ENCODE measurements at regions not wholly inside any gene's neighbourhood (a gene's known extent, or its start where the extent isn't known, plus 50 kb on each side); places are given as distances from the start of the nearest gene placed in this dataset.

GRCh38 chr9:127559247-127559680, 52.8 kb upstream of the STXBP1 start:
- H3K27ac ChIP-seq (ENCODE audit: insufficient read depth, low read length) = peak overlapping the region; percentile 89
- 0 out of 3 replicates have a peak overlapping the region, but pooled peaks have one; percentile 8 for H2BK15ac ChIP-seq (ENCODE audit: low read depth, low read length)
- H3K9me3 ChIP-seq (ENCODE audit: control insufficient read depth, insufficient read depth, low read length) = no peaks in the 10 kb centered on the region
- H4K20me1 ChIP-seq (ENCODE audit: insufficient read depth, low read length) = peaks cover 90% of the 10 kb centered on the region
- no peaks in the 10 kb centered on the region for H3K27me3 ChIP-seq (ENCODE audit: control insufficient read depth, insufficient read depth, low read length)
- in situ Hi-C loops (cut with MboI; ENCODE audit: low sequenced_read_pairs) = no loop called here
- H3K23ac ChIP-seq (ENCODE audit: low read depth, low read length) = peak overlapping the region; percentile 93
- H2BK120ac ChIP-seq (ENCODE audit: low read depth, low read length) = peak overlapping the region; percentile 79
- ChIA-PET POLR2A (ENCODE audit: unreplicated experiment) (no interaction called here), CTCF (no interaction called here)
- peaks cover 72% of the 10 kb centered on the region for H3K4me1 ChIP-seq (ENCODE audit: control insufficient read depth, insufficient read depth, low read length)
- peak overlapping the region; percentile 68 for H3K9ac ChIP-seq (ENCODE audit: low read depth, low read length)
- ATAC-seq (ENCODE audit: low read depth) = no peak
- intact Hi-C loops (cut with micrococcal nuclease) = no loop called here
- BruUV-seq (replicated peaks) = no TSS peak
- H2AK5ac ChIP-seq (ENCODE audit: low read depth, low read length) = peak overlapping the region; percentile 91
- peak overlapping the region; percentile 77 for H4K91ac ChIP-seq (ENCODE audit: insufficient read depth, low read depth, low read length)
- peak overlapping the region; percentile 38 for H4K5ac ChIP-seq (ENCODE audit: low read depth, low read length)
- H2BK5ac ChIP-seq (ENCODE audit: low read depth, low read length, poor library complexity, severe bottlenecking) = peak overlapping the region; percentile 94
- DNase-seq = no peak
- TF ChIP-seq, protein P1, sequence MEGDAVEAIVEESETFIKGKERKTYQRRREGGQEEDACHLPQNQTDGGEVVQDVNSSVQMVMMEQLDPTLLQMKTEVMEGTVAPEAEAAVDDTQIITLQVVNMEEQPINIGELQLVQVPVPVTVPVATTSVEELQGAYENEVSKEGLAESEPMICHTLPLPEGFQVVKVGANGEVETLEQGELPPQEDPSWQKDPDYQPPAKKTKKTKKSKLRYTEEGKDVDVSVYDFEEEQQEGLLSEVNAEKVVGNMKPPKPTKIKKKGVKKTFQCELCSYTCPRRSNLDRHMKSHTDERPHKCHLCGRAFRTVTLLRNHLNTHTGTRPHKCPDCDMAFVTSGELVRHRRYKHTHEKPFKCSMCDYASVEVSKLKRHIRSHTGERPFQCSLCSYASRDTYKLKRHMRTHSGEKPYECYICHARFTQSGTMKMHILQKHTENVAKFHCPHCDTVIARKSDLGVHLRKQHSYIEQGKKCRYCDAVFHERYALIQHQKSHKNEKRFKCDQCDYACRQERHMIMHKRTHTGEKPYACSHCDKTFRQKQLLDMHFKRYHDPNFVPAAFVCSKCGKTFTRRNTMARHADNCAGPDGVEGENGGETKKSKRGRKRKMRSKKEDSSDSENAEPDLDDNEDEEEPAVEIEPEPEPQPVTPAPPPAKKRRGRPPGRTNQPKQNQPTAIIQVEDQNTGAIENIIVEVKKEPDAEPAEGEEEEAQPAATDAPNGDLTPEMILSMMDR (conservative IDR thresholded peaks at IDR 0.05; ENCODE audit: low read depth, low read length) = no peak
- no peak for TF ChIP-seq RCOR1 (IDR thresholded peaks at IDR 0.05; ENCODE audit: insufficient replicate concordance, low read length)
- TF ChIP-seq RFX5 (IDR thresholded peaks at IDR 0.05; ENCODE audit: low read depth, low read length) = no peak
- no peak for TF ChIP-seq POLR2A (IDR thresholded peaks at IDR 0.05; ENCODE audit: low read depth, low read length)
- TF ChIP-seq NFE2L2 (IDR thresholded peaks at IDR 0.05; ENCODE audit: low read depth, low read length) = no peak
- TF ChIP-seq SMC3 (IDR thresholded peaks at IDR 0.05; ENCODE audit: low read depth, low read length) = no peak
- peak overlapping the region; percentile 88 for H3K14ac ChIP-seq (replicated peaks; ENCODE audit: low read depth, low read length)
- H3K4me3 ChIP-seq (ENCODE audit: insufficient read depth, low read depth, low read length) = no peak overlapping the region
- peak overlapping the region; percentile 81 for H2AK9ac ChIP-seq (replicated peaks; ENCODE audit: low read depth, low read length, poor library complexity)
- peak overlapping the region; percentile 9 to 91; a peak in 3 of 4 replicates for H4K8ac ChIP-seq (ENCODE audit: low read depth in 2 of 2, low read length in 2 of 2)
- H3K79me1 ChIP-seq (ENCODE audit: low read depth in 1 of 2, low read length in 2 of 2) = peaks cover 6 to 76% of the 10 kb centered on the region in 2 experiments
- WGBS, 2 experiments (ENCODE audit: extremely low coverage in 2 of 2, insufficient read length in 1 of 2) = no CpG with 5 or more reads among the region's 5 CpGs
- peaks cover 41% of the 10 kb centered on the region for H3K36me3 ChIP-seq (ENCODE audit: control insufficient read depth, insufficient read depth, low read length)
- H2AFZ ChIP-seq (replicated peaks; ENCODE audit: low read length, poor library complexity) = peak overlapping the region; percentile 13
- dilution Hi-C loops (cut with HindIII; ENCODE audit: low sequenced_read_pairs, unreplicated experiment) = no loop called here
- H2BK20ac ChIP-seq (ENCODE audit: low read depth, low read length) = peak overlapping the region; percentile 22; the same call in 1 of the 2 replicates
- peak overlapping the region; percentile 32; the same call in 1 of the 2 replicates for H3K4me2 ChIP-seq (ENCODE audit: low read depth, low read length)
- H3K4ac ChIP-seq (ENCODE audit: low read depth, low read length) = peak overlapping the region; percentile 99
- H3K18ac ChIP-seq (ENCODE audit: low read depth, low read length) = peak overlapping the region; percentile 31
- peak overlapping the region; percentile 11; the same call in 1 of the 2 replicates for H3K56ac ChIP-seq (ENCODE audit: extremely low read depth, insufficient read depth, low read length)
- peaks cover 37% of the 10 kb centered on the region for H3K9me1 ChIP-seq (ENCODE audit: insufficient read depth, low read length)

Data from IMR-90 (cell line).